Fibroblast of upper back skin (primary cell): ENCODE measurements at regions not wholly inside any gene's neighbourhood (a gene's known extent, or its start where the extent isn't known, plus 50 kb on each side); places are given as distances from the start of the nearest gene placed in this dataset.

Source experiments
- DNase-seq: peaks from one replicate; pipeline ENCODE4 v3.0.0-alpha.2; 2013

GRCh38 chr6:113636357-113636824 lies 220.8 kb upstream of the MARCKS start:
- peak; percentile 43 for DNase-seq

GRCh38 chr6:113640051-113640450 lies 217.1 kb upstream of the MARCKS start:
- DNase-seq: no peak

DNA sequence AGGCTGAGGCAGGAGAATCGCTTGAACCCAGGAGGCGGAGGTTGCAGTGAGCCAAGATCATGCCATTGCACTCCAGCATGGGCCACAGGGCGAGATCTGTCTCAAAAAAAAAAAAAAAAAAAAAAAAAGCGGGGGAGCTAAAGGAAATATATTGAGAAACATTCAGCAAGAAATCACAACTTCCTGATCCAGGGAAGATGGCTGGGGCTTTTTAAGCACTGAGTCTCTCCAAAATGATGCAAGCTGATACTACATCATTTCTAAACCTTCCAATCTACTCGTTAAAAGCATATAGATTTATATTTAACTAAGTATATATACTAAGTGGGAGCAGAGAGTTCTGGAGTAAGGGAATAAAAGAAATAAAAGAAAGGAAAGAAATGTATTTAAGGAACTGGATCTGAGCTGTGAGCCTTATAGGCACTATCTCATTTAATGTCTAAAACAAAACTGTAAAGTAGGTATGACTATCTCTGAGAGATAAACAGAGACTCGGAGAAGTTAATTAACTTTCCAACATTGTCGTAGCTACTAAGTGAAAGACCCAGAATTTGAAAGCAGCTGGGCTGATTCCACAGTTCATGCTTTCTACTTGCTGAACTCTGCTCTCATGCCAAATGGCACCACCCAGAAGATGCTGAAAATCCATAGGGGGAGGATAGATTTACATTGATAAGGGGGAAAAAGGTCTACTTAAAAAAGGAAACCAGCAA lies 215.0 kb upstream of the MARCKS start:
- DNase-seq: no peak

GRCh38 chr6:113642714-113643406 lies 214.3 kb upstream of the MARCKS start:
- DNase-seq: no peak

DNA sequence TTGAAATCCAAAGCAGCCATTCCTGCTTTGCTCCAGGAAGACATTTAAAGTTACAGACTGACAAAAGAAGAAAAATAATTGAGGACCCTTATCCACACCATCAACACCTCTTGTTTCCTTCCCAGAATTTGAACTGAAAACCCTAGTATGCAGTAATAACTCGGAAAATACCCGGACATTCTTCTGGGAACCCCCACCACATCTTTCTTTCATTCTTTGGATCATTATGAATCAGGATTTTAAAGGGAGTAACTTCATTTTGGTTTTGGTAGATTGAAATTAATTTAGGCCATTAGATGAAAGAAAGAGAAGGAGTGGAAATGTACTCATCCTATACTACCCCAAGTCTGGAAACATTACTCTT lies 213.8 kb upstream of the MARCKS start:
- no peak for DNase-seq

- DNase-seq: peak; percentile 99
Observed at GRCh38 chr6:113644861-113645575, 212.1 kb upstream of the MARCKS start.

DNA sequence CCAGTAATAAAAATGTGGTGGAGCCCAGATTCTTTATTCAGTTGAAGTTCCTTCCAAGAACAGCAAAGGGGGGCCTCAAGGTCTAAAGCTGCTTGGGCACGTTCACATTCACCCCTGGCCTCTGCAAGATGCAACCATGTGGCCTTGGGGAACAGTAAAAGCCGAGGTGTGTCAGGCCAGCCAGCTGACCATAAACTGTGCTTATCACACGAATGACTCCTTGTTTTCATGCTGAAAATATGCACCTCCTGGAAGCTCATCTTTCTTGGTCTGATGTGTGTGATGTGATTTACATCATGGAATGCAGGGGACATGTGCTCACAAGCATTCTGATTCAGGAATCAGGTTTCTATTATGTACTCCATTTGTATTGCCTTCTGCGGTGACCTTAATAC lies 211.6 kb upstream of the MARCKS start:
- DNase-seq: peak; percentile 99

GRCh38 chr6:113645986-113646385 lies 211.2 kb upstream of the MARCKS start:
- DNase-seq: no peak

DNA sequence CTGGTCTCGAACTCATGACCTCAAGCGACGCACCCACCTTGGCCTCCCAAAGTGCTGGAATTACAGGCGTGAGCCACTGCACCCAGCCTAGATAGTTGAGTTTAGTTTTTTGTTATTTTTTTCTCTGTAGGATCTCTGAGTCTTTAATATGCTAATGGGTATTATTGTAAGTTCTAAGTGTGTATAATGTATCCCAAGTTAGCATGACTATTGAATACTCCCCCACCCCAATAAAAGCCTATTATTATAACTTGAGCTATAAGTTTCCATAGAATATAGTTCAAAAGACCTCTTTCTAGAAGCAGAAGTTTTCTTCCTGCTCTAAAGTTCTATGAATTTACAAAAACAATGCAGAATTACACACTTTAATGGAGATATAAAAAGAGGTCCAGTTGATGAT lies 210.4 kb upstream of the MARCKS start:
- DNase-seq: no peak

- no peak for DNase-seq
Observed at GRCh38 chr6:113647143-113647889, 209.8 kb upstream of the MARCKS start.

DNA sequence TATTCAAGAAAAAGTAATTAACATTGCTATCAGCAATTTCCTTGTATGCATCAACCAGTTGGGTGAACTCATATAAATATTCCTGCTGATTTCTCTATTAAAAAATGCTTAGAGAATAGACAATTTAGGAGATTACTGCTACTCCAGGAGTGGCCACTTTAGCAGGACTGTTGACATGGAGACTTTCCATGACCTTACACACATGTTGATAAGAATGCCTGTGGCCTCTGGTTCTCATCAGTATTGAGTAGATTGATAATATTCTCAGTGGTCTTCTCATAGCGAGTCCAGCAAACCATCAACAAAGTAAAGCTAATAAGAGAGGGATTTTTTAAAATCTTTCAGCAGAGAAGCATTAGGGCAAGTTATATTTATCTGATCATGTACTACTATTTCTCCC lies 208.4 kb upstream of the MARCKS start:
- DNase-seq: no peak

DNA sequence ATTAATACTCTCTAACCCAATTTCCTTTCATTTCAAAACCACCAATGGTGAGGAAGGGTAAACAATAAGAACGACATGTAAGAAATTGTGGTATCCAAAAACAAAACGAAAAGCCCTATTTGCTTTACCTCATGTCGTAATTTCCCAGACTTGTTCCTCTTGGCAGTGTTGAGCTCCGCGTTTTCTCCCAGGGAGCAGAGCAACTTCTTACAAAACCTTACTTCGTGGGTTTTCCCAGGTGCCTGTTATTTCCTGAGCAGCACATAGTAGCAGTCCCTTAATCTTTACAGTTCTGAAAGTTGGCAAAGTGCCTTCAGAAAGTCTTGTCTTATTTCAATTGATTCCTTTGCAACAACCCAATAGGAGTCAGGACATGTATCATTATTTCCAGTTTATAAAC lies 207.9 kb upstream of the MARCKS start:
- DNase-seq: peak; percentile 37

DNA sequence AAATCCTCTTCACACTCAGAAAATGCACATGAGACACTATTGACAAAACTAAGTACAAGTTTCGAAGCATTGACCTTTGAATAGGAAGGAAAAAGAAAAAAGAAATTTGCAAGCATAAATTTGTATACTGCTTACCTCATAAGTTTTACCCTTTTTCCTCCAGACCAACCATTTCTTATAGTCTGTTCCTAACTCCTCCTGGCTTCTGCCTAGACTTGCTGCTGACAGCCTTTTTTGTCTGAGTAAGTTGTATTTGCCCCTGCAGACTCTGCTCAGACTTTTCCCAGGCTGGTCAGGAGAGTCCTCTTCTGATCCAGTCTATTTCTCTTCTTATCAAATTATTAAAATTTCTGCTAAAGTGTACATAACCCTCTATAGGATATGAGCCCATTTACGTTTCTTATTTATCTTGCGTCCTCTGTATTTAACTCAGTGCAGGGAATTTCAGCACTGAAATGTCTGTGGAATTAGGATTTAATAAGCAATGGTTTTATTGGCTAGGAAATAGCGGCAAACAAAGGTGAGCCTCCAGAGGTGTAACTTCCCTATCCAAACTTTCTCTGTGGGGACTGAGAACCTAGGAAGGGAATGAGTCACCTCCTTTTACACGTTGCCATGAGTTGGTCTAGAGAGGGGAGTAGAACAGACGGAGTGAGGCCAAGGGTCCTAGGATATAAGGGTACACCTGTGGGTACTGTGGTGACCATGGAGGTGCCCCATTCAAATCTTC lies 207.1 kb upstream of the MARCKS start:
- DNase-seq: no peak

- no peak for DNase-seq
Observed at GRCh38 chr6:113650610-113650979, 206.6 kb upstream of the MARCKS start.

DNA sequence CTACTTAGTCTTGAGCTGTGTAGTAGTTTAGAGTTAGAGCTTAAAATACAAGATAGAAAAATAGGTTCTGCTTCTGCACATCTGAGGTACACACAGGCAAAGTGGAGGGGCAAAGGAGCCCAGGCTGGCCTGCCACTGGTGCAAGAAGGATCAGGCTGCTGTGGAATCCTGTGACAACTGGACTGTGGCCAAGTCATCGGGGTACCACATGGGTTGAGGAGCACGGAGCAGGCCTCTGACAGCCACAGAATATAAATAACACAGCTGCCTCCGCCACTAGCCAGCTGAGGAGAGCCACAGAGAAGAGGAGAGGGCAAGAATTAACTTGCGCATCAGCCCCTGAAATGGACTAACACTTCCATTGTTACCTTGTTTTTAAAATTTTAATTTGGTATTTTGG lies 206.0 kb upstream of the MARCKS start:
- no peak for DNase-seq

DNA sequence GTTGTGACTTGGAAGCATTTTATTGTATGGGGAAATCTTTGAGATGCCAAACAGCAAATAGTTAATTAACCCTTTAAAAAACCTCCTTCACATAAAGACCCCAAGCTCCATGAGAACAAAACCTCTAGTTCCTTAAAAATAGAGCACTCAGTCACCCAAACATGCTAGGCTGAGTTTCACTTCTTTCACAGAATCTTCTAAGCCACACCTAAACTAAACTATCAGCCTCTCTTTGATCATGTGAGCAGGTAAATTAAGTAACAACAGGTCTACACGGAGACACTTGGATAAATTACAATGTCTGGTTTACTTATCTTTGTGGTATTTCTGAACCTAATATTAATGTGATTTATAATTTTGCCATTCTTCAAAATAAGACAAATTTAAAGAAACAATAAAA lies 205.2 kb upstream of the MARCKS start:
- no peak for DNase-seq

DNA sequence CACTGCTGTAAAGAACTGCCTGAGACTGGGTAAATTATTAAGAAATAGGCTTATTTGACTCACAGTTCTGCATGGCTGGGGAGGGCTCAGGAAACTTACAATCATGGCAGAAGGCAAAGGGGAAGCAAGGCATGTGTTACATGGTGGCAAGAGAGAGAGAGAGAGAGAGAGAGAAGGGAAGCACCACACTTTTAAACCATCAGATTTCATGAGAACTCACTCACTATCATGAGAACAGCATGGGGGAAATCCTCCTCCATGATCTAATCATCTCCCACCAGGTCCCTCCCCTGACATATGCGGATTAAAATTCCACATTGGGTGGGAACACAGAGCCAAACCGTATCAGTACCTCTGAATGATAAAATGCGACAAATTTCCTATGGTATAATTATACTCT lies 203.9 kb upstream of the MARCKS start:
- DNase-seq: no peak

- peak; percentile 46 for DNase-seq
Observed at GRCh38 chr6:113654396-113654795, 202.7 kb upstream of the MARCKS start.

DNA sequence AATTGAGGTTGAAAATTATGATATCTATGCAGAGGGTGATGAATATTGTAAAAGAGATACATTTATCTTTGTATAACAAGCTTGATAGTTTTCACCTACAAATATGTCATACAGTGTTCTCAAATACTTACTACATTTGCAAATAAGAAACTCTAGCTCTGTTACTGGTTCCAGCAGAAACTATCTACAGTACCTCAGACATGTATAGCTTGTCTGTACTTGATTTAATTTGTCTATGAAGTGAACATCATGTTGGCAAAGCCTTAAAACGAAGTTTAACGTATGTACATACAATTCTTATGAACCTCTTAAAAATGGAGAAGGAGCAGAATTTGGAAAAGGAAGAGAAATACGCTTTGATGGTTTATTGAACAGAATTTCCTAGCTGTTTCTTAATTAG lies 201.4 kb upstream of the MARCKS start:
- DNase-seq: no peak

DNA sequence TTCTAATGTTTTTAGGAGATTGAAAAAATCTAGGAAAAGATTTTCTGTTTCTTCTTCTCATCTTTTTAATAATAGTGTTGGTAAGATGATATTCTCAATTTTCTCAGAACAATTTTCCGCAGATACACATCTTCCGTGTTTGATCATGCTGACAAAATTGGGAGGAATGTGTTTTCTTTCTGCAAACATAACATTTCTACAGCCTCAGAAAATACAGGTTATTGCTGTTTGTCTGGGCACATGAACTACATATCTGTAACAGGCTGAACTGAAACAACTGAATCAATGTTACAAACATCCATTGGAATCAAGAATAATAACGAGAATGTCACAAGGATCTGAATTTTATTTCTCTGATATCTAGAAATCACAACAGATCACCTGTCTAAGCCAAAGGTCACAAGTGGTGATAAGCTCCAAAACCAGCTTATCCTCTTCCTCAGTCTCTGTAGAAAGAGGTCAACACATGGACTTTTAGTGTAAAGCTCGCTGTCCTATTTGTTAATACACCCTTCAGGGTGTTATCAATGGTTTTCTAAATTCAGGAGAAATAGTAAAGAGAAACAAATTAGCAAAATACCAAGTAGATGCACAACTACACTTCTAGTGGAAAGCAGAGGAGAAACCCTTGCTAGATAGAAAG lies 197.3 kb upstream of the MARCKS start:
- DNase-seq: no peak

GRCh38 chr6:113660819-113661218 lies 196.3 kb upstream of the MARCKS start:
- no peak for DNase-seq

- DNase-seq: no peak
Observed at GRCh38 chr6:113662093-113662665, 195.0 kb upstream of the MARCKS start.
